Stimulated activated CD8-positive, alpha-beta memory T cell treated with anti-CD3 and anti-CD28 coated beads, Interleukin-15, amount 100 ng/mL, for 48 hours (primary cell): ENCODE measurements at regions not wholly inside any gene's neighbourhood (a gene's known extent, or its start where the extent isn't known, plus 50 kb on each side); places are given as distances from the start of the nearest gene placed in this dataset.
"Not testable (repeated sequence)": the region's sequence is repeated elsewhere in the genome, so short reads cannot be mapped to it uniquely, and the experiment has no call there.

Experiments
- DNase-seq, 2 donors: peaks; one replicate each; pipeline ENCODE4 v3.0.0-alpha.2; 2020; ENCODE audit warnings: low read depth in 2 of 2

DNA sequence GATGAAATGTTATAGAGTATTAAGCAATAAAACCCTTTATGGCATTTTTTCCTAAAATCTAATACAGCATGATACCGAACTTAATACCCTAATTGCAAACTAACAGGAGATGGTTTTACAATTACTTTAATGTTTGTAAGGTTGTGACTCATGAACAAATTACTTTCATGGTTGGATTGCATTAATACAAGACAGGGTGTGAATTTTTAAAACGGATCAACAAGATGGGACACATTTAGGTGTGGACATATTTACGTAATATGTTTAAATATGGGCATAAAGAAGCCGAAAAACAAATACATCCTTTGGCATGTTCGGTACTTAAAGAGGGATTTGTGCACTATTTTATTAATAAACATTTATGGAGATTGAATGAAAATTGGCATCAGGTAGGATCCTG lies 168.3 kb upstream of the SPRY2 start:
- no peak for DNase-seq

DNA sequence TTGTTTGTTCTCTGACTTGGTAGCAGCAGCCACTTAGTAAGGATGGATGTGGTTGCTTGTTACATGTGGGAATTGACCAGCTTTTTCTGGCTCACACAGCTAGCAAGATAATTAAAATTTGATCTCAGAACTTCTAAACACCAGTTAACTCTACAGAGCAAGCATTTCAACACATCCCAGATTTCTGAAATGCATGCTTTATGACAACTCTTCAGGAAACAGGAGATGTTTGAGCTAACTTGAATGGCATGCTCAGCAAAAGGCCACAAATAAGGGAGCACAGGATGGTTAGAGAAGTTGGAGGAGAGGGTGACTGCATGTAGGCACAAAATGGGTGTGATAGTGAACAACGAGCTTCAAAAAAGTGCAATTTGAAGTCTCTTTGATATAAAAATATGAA lies 167.1 kb upstream of the SPRY2 start:
- no peak for DNase-seq

DNA sequence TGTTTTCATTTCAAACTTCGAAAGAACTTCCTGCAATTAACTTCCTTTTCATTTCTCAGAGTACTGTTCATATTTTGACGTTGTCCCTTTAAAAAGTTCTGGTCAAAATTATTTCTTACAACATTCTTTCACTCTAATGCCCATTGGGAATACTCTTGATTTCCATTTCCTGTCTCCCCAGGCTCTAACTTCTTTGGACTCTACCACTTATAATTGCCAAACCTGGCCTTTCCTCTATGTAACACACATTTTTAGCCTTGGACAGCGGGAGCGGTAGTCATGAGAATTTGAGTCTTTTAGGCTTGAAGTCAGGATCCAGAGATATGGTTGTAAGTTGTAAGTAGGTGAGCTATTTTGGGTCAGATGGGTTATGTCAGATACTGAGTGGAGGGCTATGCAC lies 163.5 kb upstream of the SPRY2 start:
- DNase-seq, result no peak

DNA sequence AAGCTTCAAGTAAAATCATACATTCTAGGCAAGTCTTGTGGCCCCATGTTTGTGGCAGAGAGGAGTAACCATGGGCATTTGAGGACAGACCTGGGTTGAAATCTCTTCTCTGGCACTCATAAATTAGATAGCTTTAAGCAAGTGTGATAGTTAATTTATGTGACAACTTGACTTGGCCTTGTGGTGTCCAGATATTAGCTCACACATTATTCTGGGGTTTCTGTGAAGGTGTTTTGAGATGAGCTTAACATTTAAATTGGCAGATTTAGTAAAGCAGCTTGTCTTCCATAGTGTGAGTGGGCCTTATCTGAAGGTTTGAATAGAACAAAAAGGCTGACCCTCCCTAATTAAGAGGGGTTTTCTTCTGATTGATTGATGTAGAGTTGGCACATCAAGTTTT lies 161.4 kb upstream of the SPRY2 start:
- no peak for DNase-seq

DNA sequence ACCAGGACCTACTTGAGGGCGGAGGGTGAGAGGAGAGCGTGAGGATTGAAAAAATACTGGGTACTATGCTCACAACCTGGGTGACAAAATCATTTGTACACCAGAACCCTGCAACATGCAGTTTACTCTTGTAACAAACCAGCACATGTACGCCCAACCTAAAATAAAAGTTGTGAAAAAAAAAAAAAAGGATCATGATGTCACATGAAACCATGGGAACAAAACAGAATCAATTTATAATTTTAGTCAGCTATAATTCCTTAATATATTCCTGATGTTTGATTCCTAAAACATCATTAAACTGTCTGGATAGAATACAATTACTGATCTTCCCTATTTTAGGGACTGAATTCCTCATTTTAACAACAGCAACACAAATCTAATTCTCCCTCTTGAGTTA lies 160.6 kb upstream of the SPRY2 start:
- no peak for DNase-seq

DNA sequence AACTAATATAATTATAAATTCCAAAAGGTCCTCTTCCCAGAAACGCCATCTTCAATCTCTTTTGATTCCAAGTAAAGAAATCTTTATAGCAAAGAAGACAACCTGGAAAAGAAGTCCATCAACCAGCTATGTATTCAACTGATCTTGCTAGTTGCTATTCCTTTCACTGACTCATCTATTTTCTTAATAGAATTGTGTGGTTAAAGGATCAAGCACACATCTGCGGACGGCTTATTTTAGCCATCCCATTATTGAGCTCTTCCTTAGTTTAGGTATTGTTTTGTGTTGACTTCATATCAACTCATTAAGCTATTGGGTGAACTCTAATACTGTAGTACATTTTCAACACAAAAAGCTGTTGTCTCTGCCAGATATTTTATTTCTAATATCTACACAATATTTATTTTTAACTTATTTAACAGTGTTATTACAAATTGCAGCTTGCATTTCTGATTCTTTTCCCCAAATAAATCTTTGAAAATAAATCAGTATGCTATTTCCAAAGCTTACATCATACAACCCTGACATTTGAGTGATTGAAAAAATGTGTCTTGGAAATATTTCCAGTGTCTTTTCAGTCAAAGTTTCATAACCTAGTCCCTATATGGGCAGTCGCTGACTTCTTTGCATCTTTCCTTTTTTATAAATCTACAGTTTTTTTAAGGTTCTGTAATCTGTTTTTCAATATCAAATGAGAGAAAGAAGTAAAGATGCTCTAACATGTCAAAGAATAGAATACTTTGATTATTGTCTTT lies 158.8 kb upstream of the SPRY2 start:
- DNase-seq, result no peak

DNA sequence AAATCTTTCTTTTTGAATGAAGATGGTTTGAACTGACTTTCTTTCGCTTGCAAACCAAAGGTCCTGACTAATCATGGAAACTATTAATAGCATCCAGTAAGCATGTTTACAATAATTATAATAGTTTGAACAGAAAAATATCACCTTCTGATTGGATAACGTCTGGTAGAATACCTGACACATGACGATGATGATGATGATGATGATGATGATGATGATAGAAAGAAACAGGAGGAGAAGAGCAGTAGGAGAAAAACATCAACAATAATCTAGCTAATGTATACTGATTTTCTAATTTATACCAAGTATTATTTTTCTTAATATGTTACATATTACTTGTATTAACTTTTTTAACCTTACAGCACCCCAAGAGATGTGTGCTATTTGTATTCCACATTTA lies 157.5 kb upstream of the SPRY2 start:
- DNase-seq, result no peak

DNA sequence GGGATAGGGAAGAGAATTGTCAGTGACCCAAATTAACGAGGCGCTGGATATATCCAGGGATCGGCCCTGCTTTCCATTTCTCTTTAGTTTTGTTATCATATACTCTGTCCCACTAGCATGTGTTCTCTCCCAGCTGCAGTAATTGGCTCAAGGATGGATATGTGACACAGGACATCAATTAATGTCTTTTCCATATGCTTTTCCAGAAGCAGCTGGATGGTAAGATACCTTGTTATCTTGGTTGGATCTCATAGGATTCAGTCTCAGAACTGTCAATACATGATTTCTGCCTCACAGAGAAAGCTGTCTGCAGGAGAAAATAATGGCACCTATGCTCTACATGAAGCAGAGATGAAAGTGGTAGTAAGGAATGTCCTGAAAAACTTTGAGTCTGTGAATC lies 157.1 kb upstream of the SPRY2 start:
- DNase-seq, result no peak

DNA sequence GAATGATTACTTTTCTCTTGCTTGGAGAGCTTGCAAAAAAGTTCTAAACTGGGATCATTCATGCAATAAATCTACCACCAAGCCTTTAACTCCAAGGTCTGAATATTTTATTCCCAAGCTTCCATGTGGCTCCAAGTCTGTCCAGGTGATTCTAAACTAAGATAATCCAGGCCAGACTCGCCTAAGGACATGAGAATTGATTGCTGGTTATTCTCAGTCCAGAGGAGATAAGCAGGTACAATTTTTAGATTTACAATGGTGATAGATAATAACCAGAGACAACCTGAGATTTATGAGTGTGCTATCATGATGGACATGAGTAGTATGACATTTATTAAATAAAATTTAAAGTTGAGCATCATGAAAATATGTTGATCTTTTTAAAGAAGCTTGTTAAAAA lies 156.5 kb upstream of the SPRY2 start:
- no peak for DNase-seq

DNA sequence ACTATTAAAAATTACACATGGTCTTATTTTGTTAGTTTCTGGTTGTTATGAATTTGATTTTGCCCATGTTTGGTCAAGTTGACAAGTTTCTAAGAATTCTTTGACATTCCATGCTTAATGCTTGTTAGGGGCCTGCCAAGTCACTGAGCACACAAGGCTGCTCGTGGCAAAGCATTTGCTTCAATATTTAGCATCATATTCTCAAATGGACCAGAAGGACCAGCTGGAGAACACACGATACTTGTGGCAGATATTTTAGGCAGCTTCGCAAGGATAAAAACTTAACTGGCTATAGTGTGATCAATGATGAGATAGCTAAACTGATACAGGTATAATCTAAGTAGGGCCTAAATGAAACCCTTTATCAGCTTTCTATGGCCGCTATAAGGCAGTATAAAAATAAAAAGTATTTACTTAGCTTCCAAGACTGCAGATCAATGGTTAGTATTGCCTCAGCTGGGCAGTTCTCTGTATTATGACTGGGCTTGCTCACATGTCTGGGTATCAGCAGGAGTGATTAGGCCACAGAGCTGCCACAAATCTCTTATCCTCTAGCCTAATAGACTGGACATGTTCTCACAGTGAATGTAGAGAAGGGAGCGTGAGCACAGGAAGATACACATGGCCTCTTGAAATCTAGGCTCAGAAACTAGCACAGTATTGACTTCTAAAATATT lies 155.9 kb upstream of the SPRY2 start:
- DNase-seq, result no peak

DNA sequence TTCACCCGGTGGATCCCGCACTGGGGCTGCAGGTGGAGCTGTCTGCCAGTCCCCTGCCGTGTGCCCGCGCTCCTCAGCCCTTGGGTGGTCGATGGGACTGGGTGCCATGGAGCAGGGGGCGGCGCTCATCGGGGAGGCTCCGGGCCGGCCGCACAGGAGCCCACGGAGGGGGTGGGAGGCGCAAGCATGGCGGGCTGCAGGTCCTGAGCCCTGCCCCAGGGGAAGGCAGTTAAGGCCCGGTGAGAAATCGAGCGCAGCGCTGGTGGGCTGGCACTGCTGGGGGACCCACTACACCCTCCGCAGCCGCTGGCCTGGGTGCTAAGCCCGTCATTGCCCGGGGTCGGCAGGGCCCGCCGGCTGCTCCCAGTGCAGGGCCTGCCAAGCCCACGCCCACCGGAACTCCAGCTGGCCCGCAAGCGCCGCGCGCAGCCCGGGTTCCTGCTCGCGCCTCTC lies 149.6 kb upstream of the SPRY2 start:
- not testable (repeated sequence) for DNase-seq

DNA sequence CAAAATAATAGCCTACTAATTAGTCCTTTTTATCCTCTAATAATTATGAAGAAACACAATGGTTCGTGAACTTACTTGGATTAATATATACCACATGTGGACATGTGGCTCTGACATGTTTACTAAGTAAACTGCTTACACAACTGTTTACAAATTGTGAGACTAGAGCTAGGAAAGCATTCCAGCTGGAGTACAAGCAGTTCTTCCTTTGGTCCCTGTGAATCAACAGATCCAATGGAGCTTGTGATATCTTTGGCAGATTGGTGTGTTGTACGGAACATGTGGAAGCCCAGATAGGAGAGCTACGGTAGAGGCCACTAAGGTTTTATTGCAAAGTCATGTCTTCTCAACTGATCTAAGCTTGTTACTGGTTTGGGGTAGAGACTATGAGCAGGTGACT lies 145.5 kb upstream of the SPRY2 start:
- DNase-seq, result no peak

DNA sequence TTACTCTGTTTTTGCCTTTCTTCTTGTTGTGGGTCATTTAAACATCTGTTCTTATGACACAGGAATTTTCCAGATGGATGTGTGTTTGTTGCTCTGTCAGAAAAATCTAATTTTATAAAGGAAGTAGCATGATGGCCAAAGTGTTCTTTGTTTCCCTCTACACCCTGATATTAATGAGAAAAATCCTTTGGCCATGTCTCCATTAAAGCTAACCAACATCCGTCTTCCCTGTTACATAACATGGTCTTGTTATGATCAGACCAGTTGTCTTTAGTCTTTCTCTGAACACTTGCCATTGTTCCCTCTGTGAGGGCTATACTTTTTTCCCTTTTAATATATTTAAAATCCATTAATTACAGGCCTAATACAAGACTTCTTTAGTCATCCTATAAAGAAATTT lies 142.2 kb upstream of the SPRY2 start:
- no peak for DNase-seq

DNA sequence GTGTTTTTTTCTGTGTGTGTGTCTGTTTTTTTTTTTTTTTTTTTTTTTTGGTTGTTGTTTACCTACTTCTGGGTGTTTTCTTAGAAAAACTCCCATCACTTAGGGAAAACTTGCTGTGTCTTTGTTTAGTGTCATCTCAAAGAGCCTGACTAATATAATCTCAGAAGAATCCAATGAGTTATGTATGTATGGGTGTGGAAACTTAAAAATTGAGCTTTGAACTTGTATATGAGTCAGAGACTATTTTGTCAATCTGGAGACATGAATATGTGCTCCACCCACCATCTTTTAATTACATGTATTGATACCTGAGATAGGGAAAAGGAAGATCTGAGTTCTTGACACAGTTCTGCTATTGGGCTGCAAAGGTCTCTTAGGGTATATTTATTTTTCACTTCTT lies 140.7 kb upstream of the SPRY2 start:
- no peak for DNase-seq

DNA sequence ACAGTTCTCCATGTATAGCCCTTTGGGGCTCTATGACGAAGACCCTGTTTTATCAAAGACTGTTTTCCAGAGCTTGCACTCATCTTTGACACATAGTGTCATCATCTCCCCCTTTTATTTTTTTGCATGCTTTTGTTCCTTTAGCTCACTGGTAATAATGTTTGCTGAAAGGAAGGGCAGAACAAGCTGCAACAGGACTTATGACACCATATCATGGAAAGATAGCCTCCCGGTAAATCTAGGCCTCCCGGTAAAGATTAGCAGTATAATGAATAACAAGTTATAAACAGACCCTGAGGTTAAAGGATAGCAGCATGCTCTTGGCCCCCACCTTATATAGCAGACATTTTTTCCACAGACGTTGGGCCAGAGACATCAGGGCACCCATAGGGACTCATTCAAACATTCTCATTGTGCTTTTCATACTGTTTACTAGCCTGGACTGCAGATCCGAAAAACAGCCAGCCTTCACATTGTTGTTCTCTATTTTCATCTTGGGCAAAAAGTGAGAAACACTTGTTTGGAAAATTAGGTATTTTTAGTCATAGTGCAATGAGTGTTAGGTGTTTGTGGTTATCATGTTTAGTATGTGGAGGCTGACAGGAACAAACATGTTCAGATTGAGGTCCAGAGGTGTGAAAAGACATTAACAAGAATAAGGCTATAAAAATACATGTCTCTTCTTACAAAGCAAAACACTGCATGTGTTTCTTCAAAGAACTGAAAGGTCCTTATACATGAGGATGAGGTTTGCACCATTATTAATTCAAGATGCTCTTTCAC lies 136.9 kb upstream of the SPRY2 start:
- no peak for DNase-seq

DNA sequence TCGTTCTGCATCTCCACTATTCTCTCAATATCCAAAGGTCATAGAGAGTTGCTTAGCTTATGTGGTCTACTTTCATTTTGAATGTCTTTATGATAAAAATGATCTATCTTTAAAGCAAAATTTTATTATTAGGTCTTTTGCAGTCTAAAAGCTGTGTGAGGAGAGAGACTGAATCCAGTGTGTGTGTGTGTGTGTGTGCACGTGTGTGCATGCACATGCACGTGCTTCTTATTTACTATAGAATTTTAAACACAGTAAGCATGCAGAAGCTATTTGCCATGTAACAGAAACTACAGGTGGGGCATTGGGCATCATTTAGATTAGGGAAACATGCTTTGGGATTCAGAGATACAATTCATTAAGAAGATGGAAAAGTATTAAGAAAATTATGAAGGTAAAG lies 136.0 kb upstream of the SPRY2 start:
- DNase-seq, result no peak

DNA sequence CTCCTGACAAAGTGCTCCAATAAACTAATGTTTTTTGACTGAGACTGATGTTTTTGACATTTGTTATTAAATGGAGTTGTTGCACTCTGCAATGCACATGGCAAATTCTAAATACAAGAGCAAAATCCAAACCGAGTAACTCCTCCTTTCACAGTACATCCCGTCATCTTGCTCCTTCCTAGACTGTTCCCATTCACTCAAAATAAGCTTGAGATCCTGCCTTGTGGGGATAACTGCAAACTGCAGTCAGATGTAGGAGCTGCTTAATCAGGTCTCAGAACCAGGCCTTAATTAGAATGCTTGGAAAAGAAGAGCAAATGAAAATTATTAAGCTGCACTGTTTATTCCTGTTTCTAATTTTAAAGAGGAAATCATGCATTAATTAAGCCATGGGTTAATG lies 134.8 kb upstream of the SPRY2 start:
- no peak for DNase-seq

DNA sequence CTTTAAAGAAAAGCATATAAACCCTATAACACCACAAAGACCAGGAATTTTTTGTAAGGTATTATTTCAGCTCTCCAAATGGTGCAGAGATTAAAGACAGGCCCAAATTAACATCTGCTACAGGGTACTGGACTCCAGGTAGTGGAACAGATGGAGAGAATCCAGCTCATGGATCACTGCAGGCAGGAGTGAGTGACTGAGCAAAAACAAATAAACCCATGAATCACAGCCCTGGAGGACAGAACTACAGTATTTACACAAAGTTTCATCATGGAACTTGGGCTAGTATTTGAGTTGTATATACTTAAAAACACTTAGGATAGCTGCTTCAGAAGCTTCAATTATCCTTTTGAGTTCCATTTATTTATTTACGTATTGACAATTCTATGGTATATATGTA lies 132.8 kb upstream of the SPRY2 start:
- DNase-seq, result no peak

DNA sequence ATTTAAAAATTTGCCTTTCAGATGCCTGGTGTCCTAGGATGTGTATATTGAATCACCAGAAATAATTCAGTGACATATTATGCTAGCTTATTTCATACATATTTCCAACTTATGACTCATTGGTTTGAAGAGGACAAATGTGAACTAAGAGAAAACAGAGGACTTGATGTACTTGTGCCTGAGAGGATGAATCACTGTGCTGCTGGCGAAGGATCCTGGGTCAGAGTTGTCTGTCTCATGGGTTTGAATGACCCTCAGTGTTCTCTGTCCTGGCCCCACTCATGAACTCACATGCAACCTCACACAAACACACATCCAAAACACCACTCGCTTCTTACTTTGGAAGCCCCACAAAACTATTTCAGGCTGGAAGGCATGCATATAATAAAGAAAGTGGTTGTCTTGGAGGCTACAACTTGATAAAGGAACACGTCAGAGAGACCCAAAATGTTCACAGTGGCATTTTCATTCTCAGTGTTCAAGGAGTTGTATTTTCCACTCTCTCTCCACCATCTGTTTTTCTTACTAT lies 129.0 kb upstream of the SPRY2 start:
- DNase-seq, result no peak

DNA sequence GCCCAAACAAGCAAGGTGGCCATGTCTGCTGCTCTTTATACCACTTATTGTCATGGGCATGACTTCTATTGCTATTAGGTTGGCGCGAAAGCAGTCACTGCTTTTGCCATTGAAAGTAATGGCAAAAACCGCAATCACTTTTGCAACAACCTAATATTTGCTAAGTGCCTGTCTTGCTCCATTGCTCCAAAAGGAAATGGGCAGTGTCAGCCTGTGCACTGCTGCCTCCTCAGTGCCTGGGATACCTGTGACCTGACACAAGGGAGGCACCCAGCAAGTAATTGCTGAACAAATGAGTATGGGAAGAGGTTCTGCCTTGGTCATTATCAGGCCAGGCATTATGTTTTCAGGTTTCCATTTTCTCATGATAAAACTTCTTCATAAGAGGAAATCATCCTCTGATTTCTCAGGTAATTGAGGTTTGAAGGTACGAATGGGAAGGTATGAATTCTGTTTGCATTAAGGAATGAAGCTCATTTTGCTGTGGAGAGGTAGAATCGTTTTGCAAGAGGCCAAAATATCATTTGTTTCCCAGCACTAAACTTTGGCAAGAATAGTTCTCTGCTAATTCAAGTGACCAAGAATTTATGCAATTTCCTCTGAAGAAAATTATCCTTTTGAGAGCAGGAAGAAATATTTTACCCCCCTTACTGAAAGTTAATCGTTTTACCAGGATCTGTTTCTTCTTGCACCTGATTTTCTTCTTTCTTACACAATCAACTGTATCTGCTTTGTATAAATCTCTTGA lies 128.4 kb upstream of the SPRY2 start:
- DNase-seq, result no peak

DNA sequence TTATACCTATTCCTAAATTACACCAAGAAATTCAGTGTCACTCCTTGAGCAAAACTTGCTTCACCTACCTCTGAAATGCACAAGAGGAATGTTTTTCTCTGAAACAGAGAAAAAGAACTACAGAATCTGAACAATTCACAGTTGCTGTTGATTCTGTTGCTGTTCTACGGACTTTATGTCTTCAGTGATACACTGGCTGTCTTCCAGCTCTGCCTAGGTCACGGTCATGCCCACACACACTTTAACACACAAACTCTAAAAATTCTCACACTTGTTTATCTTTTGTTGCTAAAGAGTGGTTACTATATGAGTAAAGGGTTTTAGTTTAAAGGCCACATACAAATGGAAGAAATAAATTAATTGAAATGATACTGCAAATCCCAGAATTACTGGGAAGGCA lies 124.4 kb upstream of the SPRY2 start:
- DNase-seq, result no peak
